Large intestine (tissue), 3 donors: ENCODE measurements at regions not wholly inside any gene's neighbourhood (a gene's known extent, or its start where the extent isn't known, plus 50 kb on each side); places are given as distances from the start of the nearest gene placed in this dataset.
"Not testable (repeated sequence)": the region's sequence is repeated elsewhere in the genome, so short reads cannot be mapped to it uniquely, and the experiment has no call there.

Experiments
- DNase-seq, 2 donors: peaks; one replicate each; pipeline versions ENCODE4 v3.0.0 to v3.0.0-alpha.2; 2013
- H3K27ac ChIP-seq: one replicate; pipeline ENCODE4 v1.5.1; 2013; ENCODE audit warnings: low read length
- H3K27me3 ChIP-seq: 2 replicates; pipeline ENCODE4 v1.6.1; 2013; ENCODE audit warnings: low read length; ENCODE audit not compliant: control insufficient read depth, insufficient read depth
- H3K36me3 ChIP-seq: 2 replicates; pipeline ENCODE4 v1.6.1; 2013; ENCODE audit warnings: low read length; ENCODE audit not compliant: control insufficient read depth, insufficient read depth
- H3K4me1 ChIP-seq: one replicate; pipeline ENCODE4 v1.6.1; 2013; ENCODE audit warnings: low read length; ENCODE audit not compliant: control insufficient read depth, insufficient read depth
- H3K4me3 ChIP-seq: one replicate; pipeline ENCODE4 v1.5.1; 2013; ENCODE audit warnings: low read length
- H3K9me3 ChIP-seq: one replicate; pipeline ENCODE4 v1.6.1; 2013; ENCODE audit warnings: mild to moderate bottlenecking, low read depth, low read length, moderate library complexity; ENCODE audit not compliant: control insufficient read depth
- WGBS: methylation state at CpG from one replicate; pipeline ENCODE4 v1.1.5; 2013; ENCODE audit warnings: low lambda C conversion rate; ENCODE audit not compliant: insufficient coverage; 5-methylcytosine and 5-hydroxymethylcytosine counted together

- Histone ChIP-seq H3K27me3 (peaks cover 79% of the 10 kb centered on the region), H3K27ac (no peak overlapping the region), H3K36me3 (no peaks in the 10 kb centered on the region), H3K9me3 (no peaks in the 10 kb centered on the region), H3K4me1 (peaks cover 18% of the 10 kb centered on the region), H3K4me3 (no peak overlapping the region)
- DNase-seq: no peak
- 80% methylated on average over 3 of the region's 14 CpGs for WGBS
Measured at GRCh38 chr22:46047841-46048595, 71.1 kb upstream of the WNT7B start.

DNA sequence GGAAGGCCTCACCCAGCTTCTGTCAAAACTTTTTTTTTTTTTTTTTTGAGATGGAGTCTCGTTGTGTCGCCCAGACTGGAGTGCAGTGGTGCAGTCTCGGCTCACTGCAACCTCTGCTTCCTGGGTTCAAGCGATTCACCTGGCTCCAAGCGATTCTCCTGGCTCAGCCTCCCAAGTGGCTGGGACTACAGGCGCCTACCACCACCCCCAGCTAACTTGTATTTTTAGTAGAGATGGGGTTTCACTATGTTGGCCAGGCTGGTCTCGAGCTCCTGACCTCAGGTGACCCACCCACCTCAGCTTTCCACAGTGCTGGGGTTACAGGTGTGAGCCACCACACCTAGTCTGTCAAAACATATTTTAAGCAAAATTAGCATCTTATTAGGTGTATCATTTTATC lies 71.7 kb upstream of the WNT7B start:
- H3K4me3 ChIP-seq, H3K9me3 ChIP-seq, H3K27ac ChIP-seq, H3K36me3 ChIP-seq, DNase-seq: not testable (repeated sequence)
- no CpG with 5 or more reads among the region's 7 CpGs for WGBS
- Histone ChIP-seq H3K27me3 (peaks cover 77% of the 10 kb centered on the region), H3K4me1 (peaks cover 17% of the 10 kb centered on the region)

- WGBS: no CpG with 5 or more reads among the region's 14 CpGs
- no peaks in the 10 kb centered on the region for H3K9me3 ChIP-seq
- H3K27ac ChIP-seq: no peak overlapping the region
- DNase-seq: no peak
- H3K27me3 ChIP-seq: peaks cover 68% of the 10 kb centered on the region
- H3K4me1 ChIP-seq: peaks cover 10% of the 10 kb centered on the region
- H3K4me3 ChIP-seq: no peak overlapping the region
- H3K36me3 ChIP-seq: no peaks in the 10 kb centered on the region
Measured at GRCh38 chr22:46049726-46050450, 72.9 kb upstream of the WNT7B start.

DNA sequence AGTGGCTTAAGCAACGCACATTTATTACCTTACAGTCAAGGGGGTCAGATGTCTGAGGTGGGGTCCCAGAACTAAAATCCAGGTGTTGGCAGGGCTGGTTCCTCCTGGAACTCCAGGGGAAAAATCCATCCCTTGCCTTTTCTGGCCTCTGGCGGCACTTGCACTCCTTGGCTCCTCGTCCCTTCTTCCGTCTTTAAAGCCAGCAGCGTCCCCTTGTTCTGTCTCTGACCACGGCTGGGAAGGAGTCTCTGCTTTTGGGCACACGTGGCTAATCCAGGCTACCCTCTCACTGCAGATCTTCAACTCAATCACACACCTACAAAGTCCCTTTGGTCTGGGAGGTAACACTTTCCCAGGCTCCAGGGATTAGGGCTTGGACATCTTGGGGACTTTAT lies 73.5 kb upstream of the WNT7B start:
- Histone ChIP-seq H3K9me3 (no peaks in the 10 kb centered on the region), H3K4me1 (peaks cover 10% of the 10 kb centered on the region), H3K27me3 (peaks cover 67% of the 10 kb centered on the region), H3K36me3 (no peaks in the 10 kb centered on the region), H3K4me3 (no peak overlapping the region), H3K27ac (no peak overlapping the region)
- 80% methylated on average over 1 of the region's 7 CpGs for WGBS
- no peak for DNase-seq

DNA sequence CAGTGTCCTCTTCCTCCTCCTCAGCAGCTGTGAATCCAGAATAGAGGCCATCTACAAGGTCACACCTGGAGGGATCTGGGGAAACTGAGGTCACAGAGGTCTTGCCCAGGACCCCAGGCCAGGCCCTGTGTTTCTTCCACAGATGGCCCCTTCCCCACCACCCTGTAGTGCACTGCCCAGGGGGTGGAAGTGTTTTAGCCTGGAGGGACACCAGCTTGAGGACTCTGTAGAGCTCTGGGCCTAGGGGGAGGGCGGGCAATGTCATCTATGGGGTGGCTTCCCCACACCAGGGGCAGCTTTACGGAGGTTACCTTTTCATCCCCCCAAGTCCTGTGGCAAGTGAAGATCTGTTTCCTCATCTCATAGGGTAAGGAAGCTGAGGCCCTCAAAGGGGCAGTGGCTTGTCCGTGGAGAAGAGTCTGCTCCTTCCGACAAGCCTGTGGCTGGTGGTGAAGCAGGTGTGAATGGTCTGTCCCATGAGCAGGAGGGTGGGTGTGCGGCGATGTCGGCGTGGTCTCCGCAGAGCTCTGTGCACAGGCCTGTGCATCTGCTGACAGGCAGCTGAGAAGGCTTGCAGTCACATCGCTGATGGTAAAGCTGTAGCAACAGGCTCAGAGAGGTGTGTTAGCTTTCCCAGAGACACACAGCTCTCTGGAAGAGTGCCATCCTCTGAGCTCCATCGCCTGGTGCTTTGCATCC lies 74.1 kb upstream of the WNT7B start:
- Histone ChIP-seq H3K4me1 (peaks cover 10% of the 10 kb centered on the region), H3K4me3 (no peak overlapping the region), H3K27ac (no peak overlapping the region), H3K9me3 (no peaks in the 10 kb centered on the region), H3K27me3 (peaks cover 68% of the 10 kb centered on the region), H3K36me3 (no peaks in the 10 kb centered on the region)
- WGBS: no CpG with 5 or more reads among the region's 11 CpGs
- DNase-seq: no peak

DNA sequence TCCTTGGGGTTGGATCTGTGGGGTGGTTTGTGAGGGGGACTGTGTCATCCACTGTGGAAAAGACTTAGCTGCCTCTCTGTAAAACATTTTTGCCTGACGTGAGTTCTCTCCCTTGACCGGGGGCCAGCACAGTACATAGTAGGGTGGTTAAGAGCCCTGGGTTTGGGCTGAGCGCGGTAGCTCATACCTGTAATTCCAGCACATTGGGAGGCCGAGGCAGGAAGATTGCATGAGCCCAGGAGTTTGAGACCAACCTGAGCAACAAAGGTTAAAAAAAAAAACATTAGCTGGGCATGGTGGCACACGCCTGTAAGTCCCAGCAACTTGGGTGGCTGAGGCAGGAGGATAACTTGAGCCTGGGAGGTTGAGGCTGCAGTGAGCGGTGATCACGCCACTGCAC lies 74.7 kb upstream of the WNT7B start:
- Histone ChIP-seq H3K27ac (no peak overlapping the region), H3K9me3 (no peaks in the 10 kb centered on the region), H3K4me3 (no peak overlapping the region), H3K27me3 (peaks cover 67% of the 10 kb centered on the region), H3K4me1 (peaks cover 10% of the 10 kb centered on the region), H3K36me3 (no peaks in the 10 kb centered on the region)
- 80% methylated on average over 1 of the region's 8 CpGs for WGBS
- DNase-seq: no peak

- Histone ChIP-seq H3K4me3 (no peak overlapping the region), H3K9me3 (no peaks in the 10 kb centered on the region), H3K4me1 (peaks cover 10% of the 10 kb centered on the region), H3K36me3 (no peaks in the 10 kb centered on the region), H3K27me3 (peaks cover 70% of the 10 kb centered on the region), H3K27ac (peak overlapping the region; percentile 31)
- DNase-seq: no peak
- no CpG with 5 or more reads among the region's 6 CpGs for WGBS
Measured at GRCh38 chr22:46052331-46052771, 75.4 kb upstream of the WNT7B start.

DNA sequence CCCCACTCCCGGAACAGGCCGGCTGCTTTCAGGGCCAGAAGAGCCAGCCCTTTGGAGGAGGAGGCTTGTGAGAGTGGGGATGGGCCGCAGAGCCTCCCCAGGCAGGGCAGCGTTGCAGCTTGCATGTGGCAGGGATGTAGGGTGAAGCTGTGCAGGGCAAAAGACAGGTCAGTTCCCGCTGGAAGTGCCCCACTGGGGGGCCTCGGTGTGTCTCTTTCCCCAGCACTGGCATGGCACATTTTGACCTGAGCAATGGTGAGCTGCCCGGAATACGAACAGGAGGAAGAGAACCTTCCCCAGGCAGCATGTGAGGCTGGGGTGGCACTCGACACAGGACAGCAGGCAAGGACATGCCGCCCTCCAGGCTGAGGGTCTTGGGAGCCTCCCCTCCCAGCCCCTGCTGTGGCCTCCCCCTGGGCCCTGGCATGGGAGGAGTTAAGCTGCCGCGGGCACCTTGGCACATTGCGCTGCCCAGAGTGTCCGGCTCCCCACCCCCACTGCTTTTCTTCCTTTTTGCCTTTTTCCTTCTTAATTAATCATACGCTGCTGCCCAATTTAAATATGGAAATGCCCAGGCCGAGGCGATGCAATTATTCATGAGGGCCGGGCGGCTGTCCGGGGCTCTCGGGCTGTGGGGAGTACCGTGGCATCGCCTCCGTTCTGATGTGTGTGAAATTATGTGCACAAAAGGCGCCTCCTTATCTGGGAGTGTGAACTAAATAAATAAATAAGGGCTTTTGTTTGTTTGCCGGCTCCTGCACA lies 76.0 kb upstream of the WNT7B start:
- Histone ChIP-seq H3K27ac (peak overlapping the region; percentile 59), H3K9me3 (no peaks in the 10 kb centered on the region), H3K4me3 (peak overlapping the region; percentile 31), H3K4me1 (peaks cover 10% of the 10 kb centered on the region), H3K36me3 (no peaks in the 10 kb centered on the region), H3K27me3 (peaks cover 71% of the 10 kb centered on the region)
- DNase-seq: no peak
- no CpG with 5 or more reads among the region's 26 CpGs for WGBS

DNA sequence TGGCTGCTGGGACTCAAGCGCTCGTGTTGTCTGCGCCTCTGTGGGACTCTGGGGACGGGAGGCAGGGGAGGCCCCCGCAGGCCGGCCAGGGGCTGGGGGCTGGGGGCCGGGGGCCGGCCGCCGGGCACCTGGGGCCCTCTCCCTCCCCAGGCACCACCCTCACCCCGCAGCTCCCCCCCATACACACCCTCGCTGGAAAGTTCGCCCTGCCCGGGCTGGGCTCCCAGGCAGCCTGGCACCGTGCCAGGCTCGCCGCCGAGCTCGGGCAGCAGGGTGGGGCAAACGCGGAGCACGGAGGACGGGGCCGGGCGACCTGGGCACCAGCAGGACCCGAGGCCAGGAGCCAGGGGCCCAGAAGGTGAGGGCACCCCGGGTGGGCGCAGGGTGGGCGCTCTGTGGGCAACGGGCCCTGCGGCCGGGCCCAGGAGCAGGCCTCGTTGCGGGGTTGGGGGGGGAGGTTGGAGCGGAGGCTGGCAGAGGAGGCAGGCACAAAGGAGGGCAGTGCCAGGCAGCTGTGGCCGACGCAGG lies 76.7 kb upstream of the WNT7B start:
- peaks cover 70% of the 10 kb centered on the region for H3K27me3 ChIP-seq
- peak overlapping the region; percentile 59 for H3K27ac ChIP-seq
- no peaks in the 10 kb centered on the region for H3K36me3 ChIP-seq
- peak overlapping the region; percentile 31 for H3K4me3 ChIP-seq
- WGBS: no CpG with 5 or more reads among the region's 37 CpGs
- no peaks in the 10 kb centered on the region for H3K9me3 ChIP-seq
- DNase-seq: peak; percentile 55 to 66
- H3K4me1 ChIP-seq: peaks cover 10% of the 10 kb centered on the region
